ENCODE measurements at regions not wholly inside any gene's neighbourhood (a gene's known extent, or its start where the extent isn't known, plus 50 kb on each side); places are given as distances from the start of the nearest gene placed in this dataset.

- no peak for TF ChIP-seq POLR2A (IDR thresholded peaks at IDR 0.05)
- TF ChIP-seq CTCF (IDR thresholded peaks at IDR 0.05): no peak
Measured at GRCh38 chr9:120156376-120156775, 423.6 kb downstream of the CDK5RAP2 start.

All from uterus (tissue), 2 donors.